ENCODE measurements at regions not wholly inside any gene's neighbourhood (a gene's known extent, or its start where the extent isn't known, plus 50 kb on each side); places are given as distances from the start of the nearest gene placed in this dataset.
"Not testable (repeated sequence)": the region's sequence is repeated elsewhere in the genome, so short reads cannot be mapped to it uniquely, and the experiment has no call there.

GRCh38 chr4:18419780-18420179 lies 398.2 kb upstream of the LCORL start:
- no peak for TF ChIP-seq EZH2 (IDR thresholded peaks at IDR 0.05; ENCODE audit: borderline replicate concordance, low read depth, low read length, severe bottlenecking)
- no peak for TF ChIP-seq FOS (IDR thresholded peaks at IDR 0.05; ENCODE audit: borderline replicate concordance, insufficient read depth, low read length)
- no peak for TF ChIP-seq MAX (IDR thresholded peaks at IDR 0.05; ENCODE audit: insufficient read depth, insufficient read length)
- no peak for TF ChIP-seq GATA2 (IDR thresholded peaks at IDR 0.05; ENCODE audit: insufficient read depth, insufficient read length, low read depth, low read length)
- TF ChIP-seq CTCF (IDR thresholded peaks at IDR 0.05; ENCODE audit: extremely low read depth in 1 of 2, insufficient read depth in 1 of 2, low read depth in 1 of 2, low read length in 2 of 2), result no peak
- no peak for TF ChIP-seq MYC (IDR thresholded peaks at IDR 0.05; ENCODE audit: low read depth, low read length)
- no peak for TF ChIP-seq JUN (IDR thresholded peaks at IDR 0.05; ENCODE audit: borderline replicate concordance, insufficient read depth, insufficient read length, low read depth)
- TF ChIP-seq POLR2AphosphoS5 (IDR thresholded peaks at IDR 0.05; ENCODE audit: insufficient read depth, low read depth, low read length), result no peak
- TF ChIP-seq POLR2A (IDR thresholded peaks at IDR 0.05; ENCODE audit: low read depth, low read length), result no peak
- Histone ChIP-seq H3K36me3 (ENCODE audit: control insufficient read depth in 2 of 2, extremely low read depth in 1 of 2, insufficient read depth in 2 of 2, low read length in 2 of 2) (no peaks in the 10 kb centered on the region), H3K4me1 (ENCODE audit: control insufficient read depth, extremely low read depth, insufficient read depth, low read length) (no peaks in the 10 kb centered on the region), H3K27me3 (ENCODE audit: control insufficient read depth in 2 of 2, insufficient read depth in 2 of 2, low read length in 2 of 2) (no peaks in the 10 kb centered on the region), H3K9me3 (replicated peaks; ENCODE audit: control insufficient read depth, insufficient read depth, low read length) (no peaks in the 10 kb centered on the region), H2AFZ (ENCODE audit: low read depth, low read length) (no peak overlapping the region), H3K9ac (replicated peaks; ENCODE audit: extremely low read depth, insufficient read depth, low read length) (no peak overlapping the region), H4K20me1 (replicated peaks; ENCODE audit: control insufficient read depth, extremely low read depth, insufficient read depth, low read length) (no peaks in the 10 kb centered on the region), H3K4me3 (replicated peaks in 1 of 3; ENCODE audit: insufficient read depth in 1 of 3, low read depth in 1 of 3, low read length in 3 of 3) (no peak overlapping the region), H3K27ac (ENCODE audit: insufficient read depth, low read depth, low read length) (no peak overlapping the region), H3K79me2 (ENCODE audit: control insufficient read depth, insufficient read depth, low read length) (no peaks in the 10 kb centered on the region), H3K4me2 (ENCODE audit: insufficient read depth, low read length) (no peak overlapping the region), H3K9me1 (replicated peaks; ENCODE audit: control insufficient read depth, extremely low read depth, insufficient read depth, low read length) (no peaks in the 10 kb centered on the region)
- no TSS peak for BruUV-seq (replicated peaks)
- FAIRE-seq (no peak), DNase-seq (ENCODE audit: low read depth, low spot score) (no peak)
- POLR2A ChIA-PET, result no interaction called here
- intact Hi-C loops (cut with micrococcal nuclease), result no loop called here
- dilution Hi-C loops (cut with MboI; ENCODE audit: extremely low pct_ligation_motif_present, low sequenced_read_pairs), result no loop called here
- CTCF ChIA-PET, result interaction anchor here (0.9 to 1.4 kb wide), 2 partner anchors 11 to 12 kb away, joined by 3 read pairs; no protein-coding TSS in a partner anchor

- intact Hi-C loops (cut with micrococcal nuclease); H3K4me1 ChIP-seq (ENCODE audit: control insufficient read depth, extremely low read depth, insufficient read depth, low read length); H3K9ac ChIP-seq (replicated peaks; ENCODE audit: extremely low read depth, insufficient read depth, low read length); DNase-seq (ENCODE audit: low read depth, low spot score); dilution Hi-C loops (cut with MboI; ENCODE audit: extremely low pct_ligation_motif_present, low sequenced_read_pairs); CTCF ChIA-PET; POLR2A ChIA-PET; H4K20me1 ChIP-seq (replicated peaks; ENCODE audit: control insufficient read depth, extremely low read depth, insufficient read depth, low read length); H3K27ac ChIP-seq (ENCODE audit: insufficient read depth, low read depth, low read length); H2AFZ ChIP-seq (ENCODE audit: low read depth, low read length); FAIRE-seq; H3K27me3 ChIP-seq (ENCODE audit: control insufficient read depth in 2 of 2, insufficient read depth in 2 of 2, low read length in 2 of 2); H3K9me3 ChIP-seq (replicated peaks; ENCODE audit: control insufficient read depth, insufficient read depth, low read length); H3K4me2 ChIP-seq (ENCODE audit: insufficient read depth, low read length); H3K4me3 ChIP-seq (replicated peaks in 1 of 3; ENCODE audit: insufficient read depth in 1 of 3, low read depth in 1 of 3, low read length in 3 of 3); BruUV-seq (replicated peaks); H3K9me1 ChIP-seq (replicated peaks; ENCODE audit: control insufficient read depth, extremely low read depth, insufficient read depth, low read length); H3K36me3 ChIP-seq (ENCODE audit: control insufficient read depth in 2 of 2, extremely low read depth in 1 of 2, insufficient read depth in 2 of 2, low read length in 2 of 2); H3K79me2 ChIP-seq (ENCODE audit: control insufficient read depth, insufficient read depth, low read length): not testable (repeated sequence)
Measured at GRCh38 chr4:18418195-18418898, 396.8 kb upstream of the LCORL start.

- H2AFZ ChIP-seq (ENCODE audit: low read depth, low read length); CTCF ChIA-PET; H3K27ac ChIP-seq (ENCODE audit: insufficient read depth, low read depth, low read length); H3K4me1 ChIP-seq (ENCODE audit: control insufficient read depth, extremely low read depth, insufficient read depth, low read length); DNase-seq (ENCODE audit: low read depth, low spot score); H3K4me2 ChIP-seq (ENCODE audit: insufficient read depth, low read length); POLR2A ChIA-PET; H3K36me3 ChIP-seq (ENCODE audit: control insufficient read depth in 2 of 2, extremely low read depth in 1 of 2, insufficient read depth in 2 of 2, low read length in 2 of 2); H3K9me1 ChIP-seq (replicated peaks; ENCODE audit: control insufficient read depth, extremely low read depth, insufficient read depth, low read length); H3K27me3 ChIP-seq (ENCODE audit: control insufficient read depth in 2 of 2, insufficient read depth in 2 of 2, low read length in 2 of 2); BruUV-seq (replicated peaks); H3K9me3 ChIP-seq (replicated peaks; ENCODE audit: control insufficient read depth, insufficient read depth, low read length); dilution Hi-C loops (cut with MboI; ENCODE audit: extremely low pct_ligation_motif_present, low sequenced_read_pairs); H3K79me2 ChIP-seq (ENCODE audit: control insufficient read depth, insufficient read depth, low read length); H3K4me3 ChIP-seq (replicated peaks in 1 of 3; ENCODE audit: insufficient read depth in 1 of 3, low read depth in 1 of 3, low read length in 3 of 3); H3K9ac ChIP-seq (replicated peaks; ENCODE audit: extremely low read depth, insufficient read depth, low read length); FAIRE-seq; H4K20me1 ChIP-seq (replicated peaks; ENCODE audit: control insufficient read depth, extremely low read depth, insufficient read depth, low read length); intact Hi-C loops (cut with micrococcal nuclease): not testable (repeated sequence)
Measured at GRCh38 chr4:18417651-18418050, 396.1 kb upstream of the LCORL start.

Data from endothelial cell of umbilical vein (primary cell).